Ectodermal cell (in vitro differentiated cells): ENCODE measurements at regions not wholly inside any gene's neighbourhood (a gene's known extent, or its start where the extent isn't known, plus 50 kb on each side); places are given as distances from the start of the nearest gene placed in this dataset.
"Not testable (repeated sequence)": the region's sequence is repeated elsewhere in the genome, so short reads cannot be mapped to it uniquely, and the experiment has no call there.

Experiments
- H3K27ac ChIP-seq: 2 replicates; pipeline ENCODE4 v1.7.0; 2013; ENCODE audit warnings: mild to moderate bottlenecking, low read depth, low read length; ENCODE audit not compliant: insufficient read depth, poor library complexity, severe bottlenecking
- H3K27me3 ChIP-seq: 2 replicates; pipeline ENCODE4 v1.7.0; 2013; ENCODE audit warnings: mild to moderate bottlenecking, low read length; ENCODE audit not compliant: insufficient read depth, control insufficient read depth, poor library complexity, severe bottlenecking
- H3K36me3 ChIP-seq: one replicate; pipeline ENCODE4 v1.7.0; 2013; ENCODE audit warnings: low read length; ENCODE audit not compliant: control insufficient read depth, insufficient read depth
- H3K4me1 ChIP-seq: one replicate; pipeline ENCODE4 v1.7.0; 2013; ENCODE audit warnings: low read length; ENCODE audit not compliant: control insufficient read depth, insufficient read depth
- H3K4me3 ChIP-seq: 2 replicates; pipeline ENCODE4 v1.7.0; 2013; ENCODE audit warnings: low read depth, low read length, control low read depth; ENCODE audit not compliant: insufficient read depth
- H3K9me3 ChIP-seq: 2 replicates; pipeline ENCODE4 v1.7.0; 2013; ENCODE audit warnings: mild to moderate bottlenecking, low read length, moderate library complexity; ENCODE audit not compliant: control insufficient read depth
- WGBS, 2 experiments: methylation state at CpG; one replicate each; pipeline ENCODE4 v1.1.7; 2013; ENCODE audit warnings: missing lambda C conversion rate in 2 of 2; 5-methylcytosine and 5-hydroxymethylcytosine counted together

DNA sequence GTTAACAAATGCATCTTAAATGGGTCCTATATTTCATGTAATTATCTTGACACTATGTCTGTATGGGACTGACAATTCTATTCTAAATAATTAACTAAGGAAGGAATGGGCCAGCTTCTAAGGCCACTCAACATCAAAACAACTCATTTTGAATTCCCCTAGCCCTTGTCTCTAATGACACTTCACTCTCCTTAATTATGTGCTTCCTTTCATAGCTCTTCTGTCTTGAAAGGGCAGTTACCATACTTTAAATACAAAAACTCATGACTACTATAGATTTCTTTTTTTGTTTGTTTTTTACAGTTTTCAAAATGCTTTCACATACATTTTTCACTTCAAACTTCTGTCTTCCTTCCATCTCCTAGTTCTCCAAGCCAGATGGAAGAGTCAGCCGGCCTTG lies 126.1 kb upstream of the CHODL start:
- no peaks in the 10 kb centered on the region for H3K9me3 ChIP-seq
- no peaks in the 10 kb centered on the region for H3K4me1 ChIP-seq
- WGBS, 2 experiments: 90 to 100% methylated on average over 1 of the region's 1 CpG
- H3K27ac ChIP-seq: no peak overlapping the region
- H3K27me3 ChIP-seq: no peaks in the 10 kb centered on the region
- H3K4me3 ChIP-seq: no peak overlapping the region
- no peaks in the 10 kb centered on the region for H3K36me3 ChIP-seq

DNA sequence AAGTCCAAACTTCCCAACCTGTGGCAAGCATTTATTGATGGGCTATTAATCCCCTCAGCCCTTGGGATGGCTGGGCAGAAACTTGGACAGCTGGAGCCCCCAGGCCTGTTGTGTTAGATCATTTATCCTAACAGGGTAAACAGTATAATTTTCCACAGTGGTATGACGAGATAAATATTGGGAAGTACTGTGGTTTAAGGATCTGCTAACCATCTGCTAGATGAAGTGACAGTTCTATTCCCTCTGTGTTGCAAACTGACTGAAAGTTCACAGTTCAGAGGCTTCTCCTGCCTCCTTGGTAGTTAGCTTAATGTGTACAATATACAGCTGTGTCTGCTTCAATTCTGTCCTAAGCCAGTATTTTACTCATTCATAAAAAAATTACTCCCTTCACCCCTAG lies 127.5 kb upstream of the CHODL start:
- H3K4me3 ChIP-seq: no peak overlapping the region
- no peaks in the 10 kb centered on the region for H3K36me3 ChIP-seq
- no peak overlapping the region for H3K27ac ChIP-seq
- 81 to 91% methylated on average over 1 of the region's 1 CpG for WGBS, 2 experiments
- no peaks in the 10 kb centered on the region for H3K9me3 ChIP-seq
- H3K27me3 ChIP-seq: no peaks in the 10 kb centered on the region
- H3K4me1 ChIP-seq: no peaks in the 10 kb centered on the region

DNA sequence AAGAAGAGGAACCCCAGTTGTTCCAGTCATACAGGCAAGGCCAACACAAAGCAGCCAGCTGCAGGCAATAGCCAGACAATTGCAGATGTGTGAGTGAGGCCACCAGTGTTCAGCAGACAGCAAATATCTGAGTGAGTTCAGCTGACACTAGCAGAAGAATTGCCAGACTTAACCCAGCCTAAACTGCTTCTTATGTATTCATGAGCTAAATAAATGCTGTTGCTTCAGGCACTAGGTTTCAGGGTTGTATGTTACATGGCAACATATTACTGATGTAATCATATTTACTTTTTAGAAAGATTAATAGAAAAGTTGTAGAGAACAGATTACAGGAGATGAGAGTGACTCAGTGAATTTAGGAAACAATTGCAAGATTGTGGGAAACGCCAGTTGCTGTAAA lies 129.8 kb upstream of the CHODL start:
- Histone ChIP-seq H3K9me3 (no peaks in the 10 kb centered on the region), H3K36me3 (no peaks in the 10 kb centered on the region), H3K27ac (no peak overlapping the region), H3K4me3 (no peak overlapping the region), H3K27me3 (no peaks in the 10 kb centered on the region), H3K4me1 (no peaks in the 10 kb centered on the region)
- 91 to 94% methylated on average over 1 of the region's 1 CpG for WGBS, 2 experiments

GRCh38 chr21:18104802-18105201 lies 139.8 kb upstream of the CHODL start:
- Histone ChIP-seq H3K4me3 (no peak overlapping the region), H3K27me3 (no peaks in the 10 kb centered on the region), H3K9me3 (no peaks in the 10 kb centered on the region), H3K4me1 (no peaks in the 10 kb centered on the region), H3K27ac (no peak overlapping the region), H3K36me3 (no peaks in the 10 kb centered on the region)

DNA sequence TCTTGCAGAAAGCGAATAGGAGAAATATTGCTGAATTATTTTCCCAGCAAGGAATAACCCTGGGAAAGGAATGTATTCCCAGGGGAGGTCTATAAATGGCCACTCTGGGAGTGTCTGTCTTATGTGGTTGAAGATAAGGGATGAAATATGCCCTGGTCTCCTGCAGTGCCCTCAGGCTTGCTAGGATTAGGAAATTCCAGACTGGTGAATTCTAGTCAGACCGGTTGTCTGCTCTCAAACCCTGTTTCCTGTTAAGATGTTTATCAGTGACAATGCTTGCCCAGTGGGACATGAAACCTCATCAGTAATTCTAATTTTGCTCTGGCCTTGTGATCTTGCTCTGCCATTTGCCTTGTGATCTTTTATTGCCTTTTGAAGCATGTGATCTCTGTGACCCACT lies 148.2 kb upstream of the CHODL start:
- H3K4me1 ChIP-seq, H3K9me3 ChIP-seq, H3K36me3 ChIP-seq, H3K4me3 ChIP-seq, H3K27me3 ChIP-seq, H3K27ac ChIP-seq: not testable (repeated sequence)
- WGBS, 2 experiments: 88 to 93% methylated on average over 2 of the region's 2 CpGs

DNA sequence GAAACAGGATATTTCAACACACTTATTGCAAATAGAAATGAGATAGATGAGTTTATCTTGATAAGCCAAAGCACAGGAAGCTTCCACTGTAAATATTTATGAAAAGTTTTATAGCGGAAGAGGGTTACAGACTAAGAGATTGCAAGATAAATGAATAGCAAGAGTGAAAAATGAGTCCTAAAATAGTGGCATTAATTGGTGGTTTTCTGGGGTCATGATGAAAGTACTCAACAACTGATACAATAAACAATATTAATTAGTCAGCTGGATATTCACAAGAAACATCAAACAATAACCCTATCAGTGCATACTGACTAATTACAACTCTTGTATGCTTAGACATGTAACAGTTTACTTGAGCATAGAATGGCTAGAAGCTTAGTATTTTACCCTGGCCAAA lies 154.8 kb upstream of the CHODL start:
- WGBS, 2 experiments: 96 to 100% methylated on average over 1 of the region's 1 CpG
- Histone ChIP-seq H3K4me1 (no peaks in the 10 kb centered on the region), H3K27ac (no peak overlapping the region), H3K27me3 (no peaks in the 10 kb centered on the region), H3K9me3 (no peaks in the 10 kb centered on the region), H3K36me3 (no peaks in the 10 kb centered on the region), H3K4me3 (no peak overlapping the region)

DNA sequence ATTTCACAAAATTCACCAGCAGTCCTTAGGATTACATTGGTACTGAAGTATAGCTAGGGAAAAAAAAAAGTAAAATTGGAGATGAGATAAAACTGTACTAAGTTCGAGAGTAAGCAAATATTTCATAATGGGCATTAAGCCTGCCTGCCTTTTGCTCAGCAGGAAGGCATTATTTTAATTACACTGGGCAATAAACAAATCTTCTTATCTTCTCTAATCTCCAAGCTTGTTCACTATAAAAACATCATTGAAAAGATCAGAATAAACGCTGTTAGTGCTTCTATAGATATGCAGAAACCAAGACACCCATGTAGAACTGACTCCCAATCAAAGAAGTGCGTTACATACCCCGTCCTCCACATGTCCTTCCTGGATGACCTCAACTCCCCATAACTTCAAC lies 174.2 kb upstream of the CHODL start:
- Histone ChIP-seq H3K36me3 (no peaks in the 10 kb centered on the region), H3K9me3 (no peaks in the 10 kb centered on the region), H3K4me1 (no peaks in the 10 kb centered on the region), H3K27ac (no peak overlapping the region), H3K27me3 (no peaks in the 10 kb centered on the region), H3K4me3 (no peak overlapping the region)
- WGBS, 2 experiments: 88 to 91% methylated on average over 4 of the region's 4 CpGs

- H3K4me3 ChIP-seq: no peak overlapping the region
- no peaks in the 10 kb centered on the region for H3K36me3 ChIP-seq
- H3K27me3 ChIP-seq: no peaks in the 10 kb centered on the region
- H3K9me3 ChIP-seq: no peaks in the 10 kb centered on the region
- H3K27ac ChIP-seq: no peak overlapping the region
- H3K4me1 ChIP-seq: no peaks in the 10 kb centered on the region
- WGBS, 2 experiments: 88 to 89% methylated on average over 1 of the region's 1 CpG
Observed at GRCh38 chr21:18069875-18070274, 174.8 kb upstream of the CHODL start.

GRCh38 chr21:18060402-18060801 lies 184.2 kb upstream of the CHODL start:
- Histone ChIP-seq H3K27me3 (no peaks in the 10 kb centered on the region), H3K4me1 (peaks cover 5% of the 10 kb centered on the region), H3K9me3 (no peaks in the 10 kb centered on the region), H3K36me3 (no peaks in the 10 kb centered on the region), H3K4me3 (no peak overlapping the region), H3K27ac (no peak overlapping the region)
- WGBS, 2 experiments: 100% methylated on average over 1 of the region's 1 CpG

DNA sequence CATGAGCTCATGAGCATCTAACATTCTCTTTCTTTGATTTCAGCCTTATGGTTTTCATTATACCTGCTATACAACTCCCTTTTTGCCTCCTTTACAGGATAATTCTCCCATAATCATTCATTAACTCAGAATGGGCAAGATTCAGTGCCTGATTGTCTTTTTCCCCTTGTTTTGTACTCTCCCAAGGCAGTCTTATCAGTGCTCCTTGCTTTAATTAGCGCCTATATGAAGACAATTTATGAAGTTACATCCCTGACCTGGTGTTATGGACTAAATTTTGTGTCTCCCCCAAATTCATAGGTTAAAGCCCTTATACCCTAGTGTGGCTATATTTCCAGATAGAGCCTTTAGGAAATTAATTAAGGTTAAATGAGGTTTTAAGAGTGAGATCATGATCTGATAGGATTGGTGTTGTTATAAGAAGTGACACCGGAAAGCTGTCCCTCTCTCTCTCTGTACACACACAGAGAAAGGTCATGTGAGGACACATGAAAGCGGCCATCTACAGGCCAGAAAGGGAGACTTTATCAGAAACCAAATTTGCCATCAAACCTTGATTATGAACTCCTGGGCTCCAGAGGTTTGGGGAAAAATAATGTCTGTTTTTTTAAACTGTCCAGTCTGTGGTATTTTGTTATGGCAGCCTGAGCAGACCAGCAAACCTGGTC lies 185.8 kb upstream of the CHODL start:
- no peaks in the 10 kb centered on the region for H3K27me3 ChIP-seq
- WGBS, 2 experiments: 95 to 97% methylated on average over 3 of the region's 3 CpGs

DNA sequence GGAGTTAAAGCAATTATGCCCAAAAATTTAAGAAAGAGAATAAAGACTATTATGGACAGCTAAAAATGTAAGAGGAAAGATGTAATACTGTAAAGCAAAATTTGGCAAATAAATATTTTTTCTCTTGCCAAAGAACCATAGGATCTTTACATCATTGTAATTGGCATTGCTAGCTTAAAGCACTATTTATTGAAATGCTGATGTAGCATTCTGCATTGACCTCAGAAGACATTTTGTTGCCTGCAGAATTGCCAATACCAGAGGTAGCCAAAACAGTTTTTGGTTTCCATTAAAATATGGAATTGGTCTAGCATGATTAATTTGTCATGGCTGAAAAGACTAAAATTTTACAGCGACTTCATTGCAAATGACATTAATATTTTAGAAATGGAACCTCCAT lies 191.5 kb upstream of the CHODL start:
- no peak overlapping the region for H3K27ac ChIP-seq
- H3K36me3 ChIP-seq: no peaks in the 10 kb centered on the region
- WGBS, 2 experiments: 100% methylated on average over 1 of the region's 1 CpG

More for the DNA sequence above, 185.8 kb upstream of the CHODL start:
- H3K9me3 ChIP-seq: no peaks in the 10 kb centered on the region
- H3K4me1 ChIP-seq: peaks cover 5% of the 10 kb centered on the region
- no peaks in the 10 kb centered on the region for H3K36me3 ChIP-seq
- no peak overlapping the region for H3K27ac ChIP-seq
- no peak overlapping the region for H3K4me3 ChIP-seq

More for the DNA sequence above, 191.5 kb upstream of the CHODL start:
- H3K4me3 ChIP-seq: no peak overlapping the region
- no peaks in the 10 kb centered on the region for H3K9me3 ChIP-seq
- no peaks in the 10 kb centered on the region for H3K4me1 ChIP-seq
- no peaks in the 10 kb centered on the region for H3K27me3 ChIP-seq
